HG02885 (cell line): ENCODE measurements at regions not wholly inside any gene's neighbourhood (a gene's known extent, or its start where the extent isn't known, plus 50 kb on each side); places are given as distances from the start of the nearest gene placed in this dataset.

Experiments used
- ATAC-seq: cut with Tn5 transposase; IDR thresholded peaks from one replicate; pipeline ENCODE4 v1.9.1; 2021; ENCODE audit warnings: mild to moderate bottlenecking; ENCODE audit not compliant: unreplicated experiment, poor library complexity

- ATAC-seq = no peak
These were observed 231.1 kb downstream of the NR2F2 start for GRCh38 chr15:96561593-96561992.

GRCh38 chr15:96564546-96564945 lies 234.0 kb downstream of the NR2F2 start:
- ATAC-seq = no peak

GRCh38 chr15:96565266-96565665 lies 234.8 kb downstream of the NR2F2 start:
- ATAC-seq = no peak

GRCh38 chr15:96574782-96575181 lies 244.3 kb downstream of the NR2F2 start:
- no peak for ATAC-seq

- ATAC-seq = no peak
These were observed 246.1 kb downstream of the NR2F2 start for GRCh38 chr15:96576596-96576995.

GRCh38 chr15:96578393-96578792 lies 247.9 kb downstream of the NR2F2 start:
- no peak for ATAC-seq

- no peak for ATAC-seq
These were observed 250.9 kb downstream of the NR2F2 start for GRCh38 chr15:96581371-96581770.

GRCh38 chr15:96582473-96582872 lies 252.0 kb downstream of the NR2F2 start:
- ATAC-seq = no peak

- no peak for ATAC-seq
These were observed 253.2 kb downstream of the NR2F2 start for GRCh38 chr15:96583671-96584070.

GRCh38 chr15:96585484-96586386 lies 255.2 kb downstream of the NR2F2 start:
- no peak for ATAC-seq

- ATAC-seq = no peak
These were observed 256.4 kb downstream of the NR2F2 start for GRCh38 chr15:96586901-96587300.

GRCh38 chr15:96589864-96590263 lies 259.4 kb downstream of the NR2F2 start:
- ATAC-seq = no peak

GRCh38 chr15:96593735-96594134 lies 263.2 kb downstream of the NR2F2 start:
- ATAC-seq = no peak

- no peak for ATAC-seq
These were observed 265.5 kb downstream of the NR2F2 start for GRCh38 chr15:96595951-96596350.

- no peak for ATAC-seq
These were observed 268.0 kb downstream of the NR2F2 start for GRCh38 chr15:96598514-96598913.

GRCh38 chr15:96599268-96599667 lies 268.8 kb downstream of the NR2F2 start:
- no peak for ATAC-seq

- no peak for ATAC-seq
These were observed 269.9 kb downstream of the NR2F2 start for GRCh38 chr15:96600350-96600749.

GRCh38 chr15:96606617-96607016 lies 276.1 kb downstream of the NR2F2 start:
- no peak for ATAC-seq

GRCh38 chr15:96610757-96611156 lies 280.3 kb downstream of the NR2F2 start:
- ATAC-seq = no peak

- no peak for ATAC-seq
These were observed 282.4 kb downstream of the NR2F2 start for GRCh38 chr15:96612917-96613316.

- ATAC-seq = no peak
These were observed 288.7 kb downstream of the NR2F2 start for GRCh38 chr15:96619174-96619573.

GRCh38 chr15:96622714-96623113 lies 292.2 kb downstream of the NR2F2 start:
- no peak for ATAC-seq
